Choroid plexus epithelial cell (primary cell): ENCODE measurements at regions not wholly inside any gene's neighbourhood (a gene's known extent, or its start where the extent isn't known, plus 50 kb on each side); places are given as distances from the start of the nearest gene placed in this dataset.

Source experiments
- DNase-seq: peaks from one replicate; pipeline ENCODE4 v3.0.0-alpha.2; 2010; ENCODE audit warnings: low read depth
- H3K4me3 ChIP-seq: 2 replicates; pipeline ENCODE4 v1.5.1; 2011; ENCODE audit warnings: low read depth, mild to moderate bottlenecking, control low read depth, low read length, moderate library complexity
- TF ChIP-seq, protein P1 (sequence below): conservative IDR thresholded peaks from 2 replicates; pipeline ENCODE4 v1.5.1; 2011; ENCODE audit warnings: low read depth, mild to moderate bottlenecking, control low read depth, inconsistent platforms, low read length, moderate library complexity

DNA sequence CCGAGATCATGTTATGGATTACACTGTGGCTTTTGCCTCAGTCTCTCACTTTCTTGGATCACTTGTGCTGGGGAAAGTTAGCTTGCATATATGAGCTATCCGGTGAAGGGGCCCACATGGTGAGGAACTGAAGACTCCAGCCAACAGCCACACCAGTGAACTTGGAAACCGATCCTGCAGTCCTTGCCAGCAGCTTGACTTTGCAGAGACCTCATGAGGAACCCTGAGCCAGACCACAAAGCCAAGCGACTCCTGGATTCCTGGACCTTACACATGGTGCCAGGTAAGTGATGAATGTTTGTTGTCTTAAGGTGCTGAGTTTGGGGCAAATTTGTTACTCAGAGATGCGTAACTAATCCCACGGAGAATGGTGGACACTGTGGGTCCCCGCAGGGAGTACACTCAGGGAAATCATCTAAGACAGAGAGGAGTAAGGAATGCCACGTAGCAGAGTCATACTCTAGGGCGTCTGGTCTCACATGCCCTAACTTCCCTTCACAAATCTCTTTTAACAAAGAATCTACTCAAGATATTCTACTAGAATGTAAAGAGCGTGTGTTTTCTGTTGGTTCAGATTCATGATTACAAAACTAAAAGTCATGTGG lies 76.5 kb upstream of the PJA2 start:
- no peak for DNase-seq
- no peak overlapping the region for H3K4me3 ChIP-seq
- TF ChIP-seq, protein P1, sequence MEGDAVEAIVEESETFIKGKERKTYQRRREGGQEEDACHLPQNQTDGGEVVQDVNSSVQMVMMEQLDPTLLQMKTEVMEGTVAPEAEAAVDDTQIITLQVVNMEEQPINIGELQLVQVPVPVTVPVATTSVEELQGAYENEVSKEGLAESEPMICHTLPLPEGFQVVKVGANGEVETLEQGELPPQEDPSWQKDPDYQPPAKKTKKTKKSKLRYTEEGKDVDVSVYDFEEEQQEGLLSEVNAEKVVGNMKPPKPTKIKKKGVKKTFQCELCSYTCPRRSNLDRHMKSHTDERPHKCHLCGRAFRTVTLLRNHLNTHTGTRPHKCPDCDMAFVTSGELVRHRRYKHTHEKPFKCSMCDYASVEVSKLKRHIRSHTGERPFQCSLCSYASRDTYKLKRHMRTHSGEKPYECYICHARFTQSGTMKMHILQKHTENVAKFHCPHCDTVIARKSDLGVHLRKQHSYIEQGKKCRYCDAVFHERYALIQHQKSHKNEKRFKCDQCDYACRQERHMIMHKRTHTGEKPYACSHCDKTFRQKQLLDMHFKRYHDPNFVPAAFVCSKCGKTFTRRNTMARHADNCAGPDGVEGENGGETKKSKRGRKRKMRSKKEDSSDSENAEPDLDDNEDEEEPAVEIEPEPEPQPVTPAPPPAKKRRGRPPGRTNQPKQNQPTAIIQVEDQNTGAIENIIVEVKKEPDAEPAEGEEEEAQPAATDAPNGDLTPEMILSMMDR, result no peak

DNA sequence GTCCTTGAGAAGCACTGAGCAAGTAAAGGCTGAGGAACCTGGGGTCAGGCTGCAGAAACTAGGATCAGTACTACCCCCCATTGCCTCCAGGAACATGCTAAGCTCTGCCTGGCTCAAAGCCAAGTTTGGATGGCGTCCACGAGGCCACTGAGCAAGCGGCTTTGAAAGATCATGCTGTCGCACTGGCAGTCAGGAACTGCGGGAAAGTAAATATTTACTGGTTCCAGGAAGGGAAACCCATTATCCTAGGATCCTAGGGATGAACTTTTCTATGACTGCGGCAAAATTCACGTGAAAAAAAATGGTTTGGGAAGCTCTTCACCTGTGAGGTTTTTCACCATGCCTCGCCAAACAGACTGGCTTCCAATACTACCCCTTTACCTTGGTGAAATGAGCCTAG lies 75.3 kb upstream of the PJA2 start:
- TF ChIP-seq, protein P1, result no peak
- no peak overlapping the region for H3K4me3 ChIP-seq
- DNase-seq, result peak; percentile 31

DNA sequence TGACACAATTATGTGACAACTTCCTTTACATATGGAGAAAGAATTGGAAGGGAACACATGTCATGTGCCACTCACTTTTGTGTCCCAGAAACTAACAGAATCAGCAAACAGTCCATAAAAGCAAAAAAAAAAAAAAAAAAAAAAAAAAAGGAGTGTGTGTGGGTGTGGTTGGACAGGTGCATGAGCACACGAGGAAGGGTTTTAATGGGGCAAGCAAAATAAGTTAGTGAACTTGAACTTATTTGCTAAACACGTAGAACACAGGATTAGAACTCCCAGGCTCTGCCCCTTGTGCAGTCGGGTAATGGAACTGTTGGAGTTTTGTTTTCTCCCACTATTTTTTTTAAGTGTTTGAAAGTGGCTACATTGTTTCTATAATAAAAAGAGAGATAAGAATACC lies 74.8 kb upstream of the PJA2 start:
- TF ChIP-seq, protein P1, result no peak
- H3K4me3 ChIP-seq, result no peak overlapping the region
- DNase-seq, result no peak

DNA sequence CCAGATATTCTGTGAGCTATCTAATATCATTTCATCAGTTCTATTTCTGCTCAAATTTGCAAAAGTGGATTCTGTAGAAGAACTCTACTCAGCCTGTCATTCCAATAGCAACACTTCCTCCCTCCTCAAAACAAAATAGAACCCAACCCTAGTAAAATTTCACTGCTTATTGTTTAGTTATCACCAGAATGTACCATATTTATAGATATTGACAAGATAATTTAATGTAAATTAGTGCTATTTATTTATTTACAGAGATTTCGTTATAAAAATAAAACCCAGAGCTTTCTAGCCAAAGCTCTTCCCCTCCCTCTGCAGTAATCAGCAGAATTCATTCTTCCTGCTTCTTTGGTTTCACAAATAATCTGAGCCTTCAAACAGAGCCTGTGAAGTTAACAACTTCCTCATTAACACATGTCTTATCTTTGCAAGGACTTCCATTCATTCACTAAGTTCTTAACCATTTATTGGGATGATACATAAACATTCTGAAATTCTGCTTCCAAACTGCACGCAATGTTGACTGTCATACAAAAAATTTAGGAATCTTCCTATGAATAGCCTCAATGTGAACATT lies 73.7 kb upstream of the PJA2 start:
- TF ChIP-seq, protein P1, result no peak
- no peak for DNase-seq
- no peak overlapping the region for H3K4me3 ChIP-seq

DNA sequence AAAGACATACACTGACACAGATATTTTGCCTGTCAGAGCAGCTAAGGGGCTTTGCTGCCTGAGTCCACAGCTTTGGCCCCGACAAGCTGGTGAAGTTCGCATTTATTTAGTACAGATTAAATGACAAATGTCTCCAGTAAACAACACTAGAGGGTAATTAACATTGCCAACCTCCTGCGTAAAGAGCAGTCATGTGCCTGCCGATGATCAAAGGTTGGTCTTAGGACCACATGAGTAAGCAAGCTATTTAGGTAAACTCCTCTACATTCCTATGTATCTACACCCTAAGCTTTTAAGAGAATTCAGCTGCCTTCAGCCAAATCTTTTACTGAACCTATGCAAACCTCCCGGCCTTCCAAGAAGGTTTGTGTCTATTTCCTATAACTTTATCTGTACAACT lies 73.0 kb upstream of the PJA2 start:
- TF ChIP-seq, protein P1, result no peak
- DNase-seq, result no peak
- H3K4me3 ChIP-seq, result no peak overlapping the region

DNA sequence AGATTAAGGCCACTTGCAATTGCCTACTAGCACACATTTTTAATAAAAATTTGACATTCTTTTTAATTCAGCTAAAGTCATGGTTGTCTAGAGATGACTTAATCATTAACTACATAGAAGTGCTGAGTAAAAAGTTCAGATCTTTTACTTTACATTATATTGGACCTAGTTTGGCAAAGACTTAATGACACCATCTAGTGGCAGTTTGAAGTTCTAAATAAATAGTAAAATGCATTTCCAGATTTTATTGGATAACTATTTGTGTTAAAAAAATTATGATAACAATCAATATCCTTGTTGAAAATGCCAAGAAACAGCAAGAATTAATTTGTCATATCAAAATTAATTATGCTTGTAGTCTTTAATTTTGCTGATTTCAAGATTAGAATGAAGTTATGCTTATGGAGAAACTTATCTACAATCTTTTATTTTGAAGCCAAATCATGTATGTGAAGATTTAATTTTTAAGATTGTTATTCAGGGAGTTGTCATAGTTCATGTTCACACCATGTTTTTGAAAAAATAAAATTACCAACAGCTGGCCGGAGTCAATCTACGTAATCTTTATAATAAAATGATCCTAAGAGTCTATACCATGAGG lies 69.6 kb upstream of the PJA2 start:
- DNase-seq, result peak; percentile 61
- no peak overlapping the region for H3K4me3 ChIP-seq
- TF ChIP-seq, protein P1, result peak; percentile 58

DNA sequence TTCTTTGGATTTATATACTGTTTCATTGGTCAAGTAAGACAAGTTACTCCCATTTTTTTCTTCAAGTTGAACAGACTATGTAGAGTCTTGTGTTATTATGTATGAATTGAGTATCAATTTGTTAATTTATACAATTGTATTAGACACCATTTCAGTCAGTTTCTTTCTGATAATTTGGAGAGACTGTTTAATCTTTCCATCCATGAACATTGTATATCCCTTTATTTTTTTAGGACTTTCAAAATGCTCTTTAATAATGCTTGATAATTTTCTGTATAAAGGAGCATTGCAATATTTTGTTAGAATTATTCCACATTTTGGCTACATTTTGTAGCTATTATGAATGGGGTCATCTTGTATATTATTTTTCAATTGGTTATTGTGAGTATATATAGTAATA lies 69.1 kb upstream of the PJA2 start:
- DNase-seq, result no peak
- TF ChIP-seq, protein P1, result no peak

More for the DNA sequence above, 69.1 kb upstream of the PJA2 start:
- no peak overlapping the region for H3K4me3 ChIP-seq
